RWPE2 (cell line): ENCODE measurements at regions not wholly inside any gene's neighbourhood (a gene's known extent, or its start where the extent isn't known, plus 50 kb on each side); places are given as distances from the start of the nearest gene placed in this dataset.

Source experiments
- ATAC-seq: fragments of 200-7000 bp; cut with Tn5 transposase; 3 replicates; pipeline ENCODE4 v1.9.1; 2021; ENCODE audit warnings: low read depth
- DNase-seq: peaks from one replicate; pipeline ENCODE4 v3.0.0-alpha.2; 2020; ENCODE audit warnings: low spot score
- H3K27ac ChIP-seq: fragments of 450-650 bp; 2 replicates; pipeline ENCODE4 v1.5.1; 2017; ENCODE audit warnings: mild to moderate bottlenecking; ENCODE audit not compliant: poor library complexity, severe bottlenecking
- H3K27me3 ChIP-seq: fragments of 250-450 bp; sonication (Bioruptor Pico); 2 replicates; pipeline ENCODE4 v1.5.1; 2021; ENCODE audit warnings: mild to moderate bottlenecking, moderate library complexity; ENCODE audit not compliant: insufficient read depth, poor library complexity, severe bottlenecking
- H3K36me3 ChIP-seq: fragments of 250-450 bp; sonication (Bioruptor Pico); 2 replicates; pipeline ENCODE4 v1.5.1; 2020; ENCODE audit warnings: low read depth, mild to moderate bottlenecking, moderate library complexity
- H3K4me1 ChIP-seq: fragments of 250-450 bp; sonication (Bioruptor Pico); 2 replicates; pipeline ENCODE4 v1.5.1; 2021; ENCODE audit warnings: mild to moderate bottlenecking, moderate library complexity; ENCODE audit not compliant: insufficient read depth, poor library complexity, severe bottlenecking
- H3K4me3 ChIP-seq: fragments of 250-450 bp; sonication (Bioruptor Pico); 2 replicates; pipeline ENCODE4 v1.5.1; 2021; ENCODE audit warnings: mild to moderate bottlenecking, moderate library complexity; ENCODE audit not compliant: severe bottlenecking
- H3K9me3 ChIP-seq: fragments of 250-450 bp; sonication (Bioruptor Pico); 2 replicates; pipeline ENCODE4 v1.5.1; 2021; ENCODE audit warnings: mild to moderate bottlenecking, moderate library complexity; ENCODE audit not compliant: severe bottlenecking
- TF ChIP-seq, protein P1 (sequence below): fragments of 450-650 bp; IDR thresholded peaks from one replicate; pipeline ENCODE4 v1.5.1; 2017; ENCODE audit warnings: mild to moderate bottlenecking, moderate library complexity; ENCODE audit not compliant: poor library complexity, severe bottlenecking

DNA sequence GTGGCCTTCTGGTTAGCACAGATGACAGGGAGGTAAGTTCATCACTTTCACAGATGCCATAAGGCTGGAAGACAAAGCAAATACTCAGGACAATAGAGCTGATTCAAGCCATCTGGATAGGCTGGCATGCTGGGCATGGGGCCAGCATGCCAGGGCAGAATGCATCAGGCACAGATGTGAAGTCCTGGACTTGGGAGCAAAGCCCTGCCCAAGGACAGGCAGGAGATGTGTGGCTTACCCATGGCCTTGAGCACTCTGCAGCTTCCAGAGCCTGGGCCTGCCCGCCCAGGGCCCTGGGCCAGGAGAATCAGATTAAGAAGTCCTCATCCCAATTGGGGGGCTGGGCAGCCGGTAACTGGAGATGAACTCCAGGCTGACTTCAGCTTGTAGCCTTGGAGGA is 135.7 kb upstream of the ZC3H12A start:
- H3K9me3 ChIP-seq: no peaks in the 10 kb centered on the region
- H3K27me3 ChIP-seq: no peaks in the 10 kb centered on the region
- ATAC-seq (no peak), DNase-seq (no peak)
- no peaks in the 10 kb centered on the region for H3K4me1 ChIP-seq
- no peak overlapping the region for H3K4me3 ChIP-seq
- H3K27ac ChIP-seq: no peak overlapping the region
- H3K36me3 ChIP-seq: no peaks in the 10 kb centered on the region
- TF ChIP-seq, protein P1, sequence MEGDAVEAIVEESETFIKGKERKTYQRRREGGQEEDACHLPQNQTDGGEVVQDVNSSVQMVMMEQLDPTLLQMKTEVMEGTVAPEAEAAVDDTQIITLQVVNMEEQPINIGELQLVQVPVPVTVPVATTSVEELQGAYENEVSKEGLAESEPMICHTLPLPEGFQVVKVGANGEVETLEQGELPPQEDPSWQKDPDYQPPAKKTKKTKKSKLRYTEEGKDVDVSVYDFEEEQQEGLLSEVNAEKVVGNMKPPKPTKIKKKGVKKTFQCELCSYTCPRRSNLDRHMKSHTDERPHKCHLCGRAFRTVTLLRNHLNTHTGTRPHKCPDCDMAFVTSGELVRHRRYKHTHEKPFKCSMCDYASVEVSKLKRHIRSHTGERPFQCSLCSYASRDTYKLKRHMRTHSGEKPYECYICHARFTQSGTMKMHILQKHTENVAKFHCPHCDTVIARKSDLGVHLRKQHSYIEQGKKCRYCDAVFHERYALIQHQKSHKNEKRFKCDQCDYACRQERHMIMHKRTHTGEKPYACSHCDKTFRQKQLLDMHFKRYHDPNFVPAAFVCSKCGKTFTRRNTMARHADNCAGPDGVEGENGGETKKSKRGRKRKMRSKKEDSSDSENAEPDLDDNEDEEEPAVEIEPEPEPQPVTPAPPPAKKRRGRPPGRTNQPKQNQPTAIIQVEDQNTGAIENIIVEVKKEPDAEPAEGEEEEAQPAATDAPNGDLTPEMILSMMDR: no peak

DNA sequence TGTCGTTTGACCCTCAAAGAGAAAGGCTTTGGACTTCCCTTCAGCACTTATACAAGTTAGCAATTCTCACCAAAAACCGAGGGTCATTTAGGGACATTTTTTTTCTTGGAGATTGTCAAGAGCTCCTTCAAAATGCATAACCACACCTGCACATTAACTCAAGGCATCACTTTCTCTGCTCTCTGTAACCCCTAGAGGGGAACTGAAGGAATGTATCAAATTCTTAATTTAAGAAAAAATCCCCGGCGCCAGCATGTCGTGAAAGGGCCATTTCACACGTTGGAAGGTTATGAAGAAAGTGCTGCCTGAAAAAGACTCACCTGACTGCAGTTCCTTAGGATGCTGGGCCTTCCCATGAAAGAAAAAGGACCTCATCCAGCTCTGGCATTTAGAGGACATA is 131.6 kb upstream of the ZC3H12A start:
- Histone ChIP-seq H3K27me3 (no peaks in the 10 kb centered on the region), H3K4me3 (no peak overlapping the region), H3K9me3 (no peaks in the 10 kb centered on the region), H3K27ac (no peak overlapping the region), H3K36me3 (no peaks in the 10 kb centered on the region), H3K4me1 (no peaks in the 10 kb centered on the region)
- no peak for DNase-seq
- no peak for ATAC-seq
- TF ChIP-seq, protein P1: no peak

DNA sequence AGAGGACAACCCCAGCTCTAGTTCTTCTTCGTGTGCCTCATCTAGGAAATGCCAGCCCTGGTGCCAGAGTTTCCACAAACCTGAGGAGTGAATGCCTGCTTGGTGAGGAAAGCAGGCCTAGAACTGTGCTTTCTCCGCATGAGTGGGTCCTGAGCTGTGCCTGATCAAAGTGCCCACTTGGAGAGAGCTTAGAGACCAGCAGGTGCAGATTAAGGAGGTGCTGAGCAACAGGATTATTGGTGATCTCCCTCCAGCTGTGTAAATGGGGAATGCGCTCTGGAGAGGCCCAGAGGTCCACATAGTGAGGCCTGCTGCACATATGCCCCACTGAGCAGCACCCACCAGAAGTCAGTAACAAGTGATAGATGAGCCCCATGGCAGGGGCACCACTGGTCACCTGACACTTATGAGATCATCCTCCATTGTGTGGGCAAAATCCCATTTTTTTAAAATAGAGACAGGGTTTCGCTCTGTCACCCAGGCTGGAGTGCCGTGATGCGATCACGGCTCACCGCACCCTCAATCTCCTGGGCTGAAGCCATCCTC is 127.2 kb upstream of the ZC3H12A start:
- H3K9me3 ChIP-seq: no peaks in the 10 kb centered on the region
- no peak overlapping the region for H3K4me3 ChIP-seq
- DNase-seq: no peak
- no peaks in the 10 kb centered on the region for H3K4me1 ChIP-seq
- H3K27ac ChIP-seq: no peak overlapping the region
- no peaks in the 10 kb centered on the region for H3K27me3 ChIP-seq
- ATAC-seq: no peak
- H3K36me3 ChIP-seq: no peaks in the 10 kb centered on the region
- TF ChIP-seq, protein P1: no peak

DNA sequence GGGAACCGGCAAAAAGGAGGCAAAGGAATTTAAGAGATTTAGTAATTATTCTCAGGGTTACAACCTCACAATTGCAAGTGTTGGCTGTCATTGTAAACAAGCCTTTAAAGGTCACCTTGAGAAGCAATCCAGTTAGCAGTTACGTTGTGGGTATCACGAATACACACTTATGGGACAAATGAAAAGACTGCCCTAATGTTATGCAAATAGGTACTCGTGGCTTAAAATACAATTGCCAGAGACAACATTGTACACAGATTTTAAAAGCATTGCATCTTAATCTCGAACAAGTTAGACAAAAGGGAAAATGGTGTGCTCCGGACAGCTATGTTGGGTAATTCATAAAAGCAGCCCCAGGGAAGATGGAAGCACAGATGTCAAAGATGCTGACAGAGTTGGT is 120.5 kb upstream of the ZC3H12A start:
- DNase-seq: no peak
- no peaks in the 10 kb centered on the region for H3K9me3 ChIP-seq
- no peak overlapping the region for H3K4me3 ChIP-seq
- H3K4me1 ChIP-seq: no peaks in the 10 kb centered on the region
- no peak overlapping the region for H3K27ac ChIP-seq
- TF ChIP-seq, protein P1: no peak
- H3K27me3 ChIP-seq: no peaks in the 10 kb centered on the region
- no peak for ATAC-seq
- no peaks in the 10 kb centered on the region for H3K36me3 ChIP-seq

DNA sequence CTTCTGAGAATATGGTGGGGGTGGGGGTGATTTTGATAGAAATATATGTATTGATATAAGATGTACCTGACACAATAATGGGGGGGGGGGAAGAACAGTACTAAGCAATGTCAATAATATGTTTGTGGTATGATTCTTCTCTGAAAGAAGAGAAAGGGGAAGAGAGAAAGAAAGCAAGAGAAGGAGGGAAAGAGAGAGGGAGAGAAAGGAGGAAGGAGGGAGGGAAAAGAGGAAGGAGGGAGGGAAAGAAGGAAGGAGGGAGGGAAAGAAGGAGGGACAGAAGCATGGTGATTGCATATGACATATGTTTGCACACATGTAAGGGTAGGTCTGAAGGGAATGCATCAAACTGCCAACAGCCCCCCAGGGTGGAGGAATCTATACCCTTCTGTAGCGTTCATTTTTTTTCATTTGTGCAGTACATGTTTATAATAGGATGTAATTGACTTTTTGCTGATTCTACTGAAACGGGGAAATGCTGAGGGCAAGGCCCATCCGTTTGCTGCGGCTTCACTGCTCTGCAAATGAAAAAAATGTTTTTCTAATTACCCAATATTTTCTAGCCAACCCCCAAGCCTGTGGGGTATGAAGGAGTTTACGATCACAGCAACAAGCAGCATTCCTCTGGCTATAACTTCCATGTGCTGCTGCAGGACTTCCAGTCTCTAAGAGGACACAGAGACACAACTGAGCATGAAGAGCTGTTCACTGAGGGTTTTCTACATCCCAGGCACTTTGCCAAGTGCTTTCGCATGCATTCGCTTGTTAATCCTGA is 119.3 kb upstream of the ZC3H12A start:
- ATAC-seq: no peak
- H3K27ac ChIP-seq: no peak overlapping the region
- H3K27me3 ChIP-seq: no peaks in the 10 kb centered on the region
- no peaks in the 10 kb centered on the region for H3K9me3 ChIP-seq
- H3K4me1 ChIP-seq: no peaks in the 10 kb centered on the region
- no peak overlapping the region for H3K4me3 ChIP-seq
- no peak for DNase-seq
- TF ChIP-seq, protein P1: no peak
- H3K36me3 ChIP-seq: no peaks in the 10 kb centered on the region
